22Rv1 (cell line): ENCODE measurements at regions not wholly inside any gene's neighbourhood (a gene's known extent, or its start where the extent isn't known, plus 50 kb on each side); places are given as distances from the start of the nearest gene placed in this dataset.

Experiments used
- ZFX ChIP-seq: fragments of 450-650 bp; IDR thresholded peaks from 2 replicates; pipeline ENCODE4 v1.6.1; 2017; ENCODE audit warnings: antibody characterized with exemption, borderline replicate concordance
- TF ChIP-seq, protein P1 (sequence below): fragments of 450-650 bp; IDR thresholded peaks from 2 replicates; pipeline ENCODE4 v1.5.1; 2017; ENCODE audit warnings: mild to moderate bottlenecking

DNA sequence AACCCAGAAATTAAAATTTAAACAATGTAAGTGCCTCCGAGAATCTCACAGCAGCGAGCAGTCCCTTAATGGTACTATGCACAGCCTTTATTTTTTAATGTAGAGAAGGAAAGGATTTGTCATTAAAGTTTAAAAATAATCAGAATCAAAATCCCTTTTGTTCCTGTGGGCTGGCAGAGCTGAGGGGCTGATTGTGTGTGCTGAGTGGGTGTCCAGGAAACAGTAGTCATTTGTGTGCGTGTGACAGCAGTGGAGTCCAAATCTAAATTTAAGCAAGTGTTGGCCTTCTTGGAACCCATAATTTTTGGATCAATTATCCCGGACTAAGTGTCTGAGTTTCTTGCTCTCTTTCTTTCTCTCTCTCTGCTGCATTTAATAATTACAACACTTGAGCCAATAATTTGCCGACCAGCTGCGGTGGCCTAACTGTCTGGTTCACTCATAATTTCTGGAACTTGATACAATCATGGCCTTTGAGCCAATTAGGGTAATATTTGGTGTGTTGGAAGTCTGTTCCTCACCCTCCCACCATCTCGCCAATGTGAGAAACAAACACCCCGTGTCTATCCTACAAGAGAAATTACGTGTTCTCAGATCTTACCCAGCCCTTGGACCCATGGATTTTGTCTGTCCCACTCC, 528.0 kb downstream of the SOX6 start:
- TF ChIP-seq, protein P1, sequence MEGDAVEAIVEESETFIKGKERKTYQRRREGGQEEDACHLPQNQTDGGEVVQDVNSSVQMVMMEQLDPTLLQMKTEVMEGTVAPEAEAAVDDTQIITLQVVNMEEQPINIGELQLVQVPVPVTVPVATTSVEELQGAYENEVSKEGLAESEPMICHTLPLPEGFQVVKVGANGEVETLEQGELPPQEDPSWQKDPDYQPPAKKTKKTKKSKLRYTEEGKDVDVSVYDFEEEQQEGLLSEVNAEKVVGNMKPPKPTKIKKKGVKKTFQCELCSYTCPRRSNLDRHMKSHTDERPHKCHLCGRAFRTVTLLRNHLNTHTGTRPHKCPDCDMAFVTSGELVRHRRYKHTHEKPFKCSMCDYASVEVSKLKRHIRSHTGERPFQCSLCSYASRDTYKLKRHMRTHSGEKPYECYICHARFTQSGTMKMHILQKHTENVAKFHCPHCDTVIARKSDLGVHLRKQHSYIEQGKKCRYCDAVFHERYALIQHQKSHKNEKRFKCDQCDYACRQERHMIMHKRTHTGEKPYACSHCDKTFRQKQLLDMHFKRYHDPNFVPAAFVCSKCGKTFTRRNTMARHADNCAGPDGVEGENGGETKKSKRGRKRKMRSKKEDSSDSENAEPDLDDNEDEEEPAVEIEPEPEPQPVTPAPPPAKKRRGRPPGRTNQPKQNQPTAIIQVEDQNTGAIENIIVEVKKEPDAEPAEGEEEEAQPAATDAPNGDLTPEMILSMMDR: no peak
- TF ChIP-seq ZFX: no peak
